LoVo (cell line): ENCODE measurements at regions not wholly inside any gene's neighbourhood (a gene's known extent, or its start where the extent isn't known, plus 50 kb on each side); places are given as distances from the start of the nearest gene placed in this dataset.

Experiments used
- DNase-seq: peaks from one replicate; pipeline ENCODE4 v3.0.0-alpha.2; 2016; ENCODE audit warnings: low spot score

GRCh38 chr3:46146548-46146947 is 61.6 kb downstream of the CCR1 start:
- DNase-seq, result no peak

DNA sequence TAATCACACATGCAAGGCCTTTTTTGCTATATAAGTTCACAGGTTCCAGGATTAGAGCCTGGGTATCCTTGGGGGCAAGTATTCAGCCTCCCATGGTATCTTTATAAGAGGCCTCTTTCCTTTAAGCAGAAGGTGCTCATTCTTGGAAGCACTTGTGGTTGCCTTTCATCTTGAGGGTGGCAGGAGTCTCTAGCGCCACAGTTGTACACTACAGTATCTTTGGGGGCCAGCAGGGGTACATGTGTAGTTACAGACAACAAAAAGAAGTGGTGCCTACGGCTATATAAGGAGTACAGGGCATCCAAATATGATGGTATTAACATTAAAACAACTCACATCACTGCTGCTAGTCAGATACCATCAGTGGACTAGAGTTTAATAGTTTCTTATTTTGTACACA is 62.1 kb downstream of the CCR1 start:
- no peak for DNase-seq

GRCh38 chr3:46145147-46145546 is 63.0 kb downstream of the CCR1 start:
- DNase-seq, result no peak

DNA sequence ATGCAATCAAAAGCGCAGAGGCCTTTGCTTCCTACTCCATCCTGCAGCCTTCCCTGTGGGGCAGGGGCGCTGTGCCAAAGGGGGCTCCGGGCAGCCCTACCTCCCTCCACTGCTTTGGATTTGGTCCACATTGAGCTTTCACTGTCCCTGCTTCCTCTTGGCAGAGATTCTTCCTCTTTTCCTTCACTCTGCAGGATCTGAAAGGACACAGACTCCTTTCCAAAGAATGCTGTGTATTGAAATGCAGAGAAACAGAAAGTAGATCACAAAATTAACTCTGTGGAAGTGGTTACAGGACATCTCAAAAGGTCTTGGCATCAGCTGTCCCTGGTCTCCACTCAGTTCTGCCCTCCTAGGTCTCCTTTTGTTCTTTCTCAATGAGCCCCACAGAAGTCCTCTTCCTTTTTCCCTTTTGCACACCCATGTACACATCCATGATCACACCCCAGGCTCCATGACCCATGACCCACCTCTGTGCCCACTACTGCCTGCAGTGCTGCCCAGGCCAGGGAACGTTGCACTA is 64.1 kb downstream of the CCR1 start:
- no peak for DNase-seq

- DNase-seq, result no peak
These were observed 66.3 kb downstream of the CCR1 start for GRCh38 chr3:46141813-46142212.

- no peak for DNase-seq
These were observed 69.5 kb downstream of the CCR1 start for GRCh38 chr3:46138581-46138980.

DNA sequence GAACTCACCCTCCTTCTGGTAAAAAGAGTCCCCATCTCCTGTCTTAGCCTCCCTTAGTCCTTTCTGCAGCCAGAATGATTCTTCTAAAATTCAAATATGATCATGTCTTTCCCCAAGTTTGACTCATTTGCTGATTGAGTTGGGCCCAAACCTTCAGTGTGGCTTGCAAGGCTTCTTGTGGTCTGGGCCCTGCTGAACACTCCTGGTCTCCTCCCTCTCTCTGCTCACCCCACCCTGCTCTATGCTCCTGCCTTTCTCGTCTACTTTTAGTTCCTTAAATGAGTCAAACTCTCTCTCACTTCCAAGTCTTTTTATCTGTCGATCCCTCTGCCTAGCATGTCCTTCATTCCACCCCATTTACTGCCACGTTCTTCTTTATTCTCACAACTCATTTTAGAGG is 72.6 kb downstream of the CCR1 start:
- no peak for DNase-seq

- DNase-seq, result no peak
These were observed 74.8 kb downstream of the CCR1 start for GRCh38 chr3:46133285-46133684.

- no peak for DNase-seq
These were observed 75.5 kb downstream of the CCR1 start for GRCh38 chr3:46132565-46132964.

GRCh38 chr3:46131884-46132450 is 76.1 kb downstream of the CCR1 start:
- DNase-seq, result no peak

DNA sequence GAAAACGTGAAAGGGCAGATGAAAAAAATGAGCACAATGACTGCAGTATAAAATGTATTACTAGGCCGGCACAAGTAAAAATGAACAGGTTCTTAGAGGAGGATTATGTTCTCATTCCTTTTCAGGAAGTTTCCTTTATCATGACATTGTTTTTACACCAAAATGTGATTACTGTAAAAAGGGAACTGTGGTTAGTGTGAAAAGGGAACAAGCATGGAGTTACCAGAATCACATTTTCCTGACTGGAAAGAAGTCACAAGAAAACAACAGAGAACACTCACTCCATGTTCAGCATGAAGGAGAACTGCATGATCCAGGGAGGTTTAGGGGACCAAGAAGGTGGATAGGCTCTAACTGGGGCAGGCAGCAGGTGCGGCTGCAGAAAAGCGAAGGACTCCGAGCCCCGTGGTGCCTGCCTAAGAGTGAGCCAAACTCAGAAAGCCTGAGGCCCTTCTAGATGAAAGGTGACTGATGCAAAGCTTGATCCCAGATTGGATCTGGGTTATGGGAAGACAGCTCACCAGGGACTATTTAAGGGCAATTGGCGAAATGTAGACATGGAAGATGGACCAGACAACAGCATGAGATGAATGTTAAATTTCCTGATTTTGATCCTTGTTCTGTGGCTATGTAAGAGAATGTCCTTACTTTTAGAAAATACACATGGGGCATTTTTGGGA is 77.3 kb downstream of the CCR1 start:
- no peak for DNase-seq

DNA sequence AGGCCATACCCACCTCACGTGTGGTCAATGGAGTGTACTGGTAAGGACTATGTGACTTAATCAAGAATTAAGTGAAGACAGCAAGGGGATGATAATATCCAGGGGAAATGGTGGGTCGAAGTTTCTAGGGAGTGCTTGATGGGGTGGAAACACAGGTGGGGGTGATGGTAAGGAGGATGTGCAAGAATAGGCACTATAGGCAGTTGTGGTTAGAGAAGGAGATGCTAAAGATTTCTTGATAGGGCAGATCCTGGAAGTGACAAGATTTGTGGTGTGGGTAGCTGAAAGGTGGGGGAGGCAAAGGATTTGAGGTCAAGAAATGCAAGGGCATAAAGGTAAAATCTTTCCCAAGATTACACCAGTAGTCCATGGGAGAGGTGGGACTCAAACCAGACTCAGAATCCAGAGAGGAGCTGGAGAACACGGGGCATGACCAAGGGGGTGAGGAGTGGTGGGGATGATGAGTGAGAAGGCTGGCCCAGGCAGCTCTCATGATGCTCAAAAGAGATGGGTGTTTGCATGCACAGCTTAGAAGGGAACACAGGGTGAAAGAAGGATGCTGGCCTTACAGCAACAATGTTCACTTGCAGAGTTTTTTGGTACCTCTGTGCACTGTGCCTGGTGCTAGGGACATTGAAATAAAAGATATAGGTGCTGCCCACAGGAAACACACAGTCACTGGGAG is 78.4 kb downstream of the CCR1 start:
- no peak for DNase-seq

DNA sequence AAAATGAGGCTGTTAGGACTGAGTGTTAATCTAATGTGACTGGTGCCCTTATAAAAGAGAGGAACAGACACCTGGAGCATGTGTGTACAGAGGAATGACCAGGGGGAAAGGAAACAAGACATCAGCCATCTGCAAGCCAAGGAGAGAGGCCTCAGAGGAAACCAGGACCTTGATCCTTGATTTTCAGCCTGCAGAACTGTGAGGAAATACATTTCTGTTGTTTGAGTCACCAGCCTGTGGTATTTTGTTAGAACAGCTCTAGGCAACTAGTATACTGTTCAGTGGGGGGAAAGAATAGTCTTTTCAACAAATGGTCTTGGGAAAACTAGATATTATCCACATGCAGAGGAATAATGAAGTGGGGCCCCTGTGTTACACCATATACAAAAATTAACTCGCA is 80.6 kb downstream of the CCR1 start:
- no peak for DNase-seq

DNA sequence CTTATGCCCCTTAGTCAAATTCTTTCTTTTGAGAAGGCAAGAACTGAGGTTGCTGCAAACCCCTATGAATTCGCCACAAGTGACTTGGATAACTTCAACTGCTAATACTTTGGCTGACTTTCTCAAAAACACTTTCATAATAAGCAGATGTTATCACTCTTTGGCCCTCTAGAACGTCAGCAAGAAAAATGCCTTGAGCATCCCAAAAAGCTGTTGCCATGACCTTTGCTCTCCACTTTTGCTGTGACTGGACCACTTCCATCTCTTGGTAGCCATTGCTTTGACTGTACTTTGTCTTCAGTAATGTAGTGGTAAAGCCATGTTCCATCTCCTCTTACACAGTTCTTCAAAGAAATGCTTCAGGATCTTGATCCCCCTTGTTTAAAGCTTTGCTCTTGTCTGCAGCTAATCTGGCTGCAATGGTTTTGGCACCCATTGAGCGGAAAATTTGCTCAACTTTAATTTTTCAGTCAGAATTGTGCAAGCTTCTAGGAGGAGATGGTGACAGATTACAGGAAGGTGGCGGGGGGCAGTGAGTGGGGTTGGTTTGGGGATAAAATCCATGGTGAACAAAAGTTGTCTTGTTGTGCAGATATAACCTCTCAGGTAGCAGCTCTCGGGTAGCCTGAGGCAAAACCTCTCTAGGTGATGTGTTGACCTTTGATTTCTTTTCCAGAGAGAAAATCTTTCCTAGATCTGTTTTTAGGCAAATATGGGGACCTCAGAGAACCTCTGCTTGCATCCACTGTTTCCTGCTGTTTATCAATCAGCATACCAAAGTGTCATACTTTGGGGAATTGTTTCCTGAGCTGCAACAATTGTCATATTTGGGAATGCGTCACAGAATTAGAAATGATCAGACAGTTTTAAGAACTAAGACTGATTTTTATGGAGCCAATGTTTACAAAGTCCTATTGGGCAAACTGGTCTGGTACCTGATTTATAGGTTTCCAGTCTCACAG is 83.6 kb downstream of the CCR1 start:
- DNase-seq, result no peak

DNA sequence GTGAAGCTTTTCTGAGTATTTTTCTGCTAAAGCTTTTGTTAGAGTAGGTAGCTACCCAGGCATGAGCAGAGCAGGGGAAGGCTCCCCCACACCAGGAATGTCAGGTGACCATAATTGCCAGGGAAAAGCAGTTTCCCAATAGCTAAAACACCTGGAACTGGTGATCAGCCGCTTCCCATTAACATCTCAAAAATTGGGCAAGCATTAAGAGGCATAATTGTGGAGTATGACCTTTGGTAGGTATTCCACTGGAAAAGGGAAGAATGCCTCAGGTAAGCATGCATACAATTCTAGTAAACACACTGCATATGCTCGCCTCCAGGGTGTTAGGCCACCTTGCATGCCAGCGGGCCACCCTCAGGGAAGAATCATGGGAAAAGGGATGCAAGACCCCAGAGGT is 84.5 kb downstream of the CCR1 start:
- DNase-seq, result no peak

- no peak for DNase-seq
These were observed 86.0 kb downstream of the CCR1 start for GRCh38 chr3:46122091-46122490.

- no peak for DNase-seq
These were observed 87.1 kb downstream of the CCR1 start for GRCh38 chr3:46120983-46121382.

DNA sequence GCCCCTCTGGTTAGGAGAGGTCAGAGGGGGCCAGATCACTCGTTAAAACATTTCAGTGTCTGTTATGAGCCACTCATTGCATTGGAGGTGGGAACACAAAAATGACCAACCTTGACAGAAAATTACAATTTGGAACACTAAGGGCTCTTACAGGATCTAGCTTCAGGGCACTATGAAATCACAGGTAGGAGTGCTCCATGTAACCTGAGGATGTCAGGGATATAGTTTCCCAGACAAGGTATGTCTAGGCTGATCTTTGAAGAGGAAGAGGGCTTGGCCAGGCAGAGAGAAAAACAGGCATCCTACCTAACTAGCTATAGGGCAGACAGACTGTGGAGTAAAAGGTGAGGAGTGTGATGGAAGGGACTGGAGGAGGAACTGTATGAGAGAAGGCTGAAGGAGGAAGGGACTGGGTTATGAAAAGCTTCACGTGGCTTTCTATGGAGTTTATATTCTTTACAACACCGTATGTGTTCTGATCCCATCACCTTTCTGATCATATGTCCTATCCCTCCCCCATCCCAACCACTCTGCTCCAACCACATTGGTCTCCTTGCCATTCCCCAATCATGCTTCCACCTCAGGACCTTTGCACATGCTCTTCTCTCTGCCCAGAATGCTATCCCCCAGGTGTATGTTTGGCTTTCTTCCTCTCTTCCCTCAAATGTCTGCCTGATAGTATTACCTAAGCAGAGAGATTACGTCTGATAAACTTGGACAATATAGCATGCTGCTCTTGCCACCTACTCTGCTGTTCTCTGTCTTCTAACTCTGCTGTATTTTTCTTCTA is 88.2 kb downstream of the CCR1 start:
- no peak for DNase-seq

DNA sequence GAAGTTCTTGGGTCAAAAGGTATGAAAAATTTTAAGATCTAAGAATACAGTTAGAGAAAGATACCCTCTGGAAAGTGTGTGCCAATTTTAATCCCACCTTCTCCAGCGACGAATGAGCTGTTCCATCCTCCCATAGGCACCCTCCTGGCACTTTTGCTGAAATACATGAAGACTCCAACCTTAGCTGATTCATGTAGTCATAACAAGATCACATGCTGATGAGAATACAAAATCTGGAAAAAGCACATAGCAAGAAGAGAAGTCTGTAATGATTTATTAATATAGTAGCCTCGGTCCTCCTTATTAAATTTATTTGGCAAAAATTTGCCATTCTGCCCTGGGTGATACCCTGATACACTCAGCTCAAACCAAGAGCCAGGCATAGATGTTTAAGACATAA is 88.9 kb downstream of the CCR1 start:
- DNase-seq, result no peak

DNA sequence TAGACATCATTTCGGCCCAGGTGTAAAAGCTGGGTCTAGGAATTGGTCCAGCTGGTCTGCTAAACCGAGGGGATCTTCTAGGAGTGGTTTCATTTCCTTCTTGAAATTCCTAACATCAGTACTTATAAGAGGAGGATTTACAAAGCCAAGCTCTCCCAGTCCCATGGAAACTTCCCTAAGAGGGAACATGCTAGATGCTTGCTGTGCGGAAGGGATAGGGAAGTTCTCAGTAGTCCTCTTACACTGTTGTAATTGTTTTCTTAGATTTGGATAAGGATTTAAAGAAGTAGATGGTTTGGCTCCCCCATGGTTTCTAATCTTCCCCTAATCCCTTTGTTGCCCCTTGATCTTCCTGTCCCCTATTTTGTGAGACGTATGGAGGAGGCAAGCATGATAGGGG is 89.7 kb upstream of the XCR1 start:
- DNase-seq, result no peak

GRCh38 chr3:46114323-46114988 is 87.2 kb upstream of the XCR1 start:
- no peak for DNase-seq
